PFSK-1 (cell line): ENCODE measurements at regions not wholly inside any gene's neighbourhood (a gene's known extent, or its start where the extent isn't known, plus 50 kb on each side); places are given as distances from the start of the nearest gene placed in this dataset.

ENCODE experiments used
- FOXP2 ChIP-seq: optimal IDR thresholded peaks from 2 replicates; pipeline ENCODE3; 2011; ENCODE audit warnings: borderline replicate concordance, control low read depth, inconsistent platforms; ENCODE audit not compliant: insufficient read depth; ENCODE audit errors: extremely low read length, extremely low read depth
- POLR2AphosphoS5 ChIP-seq: IDR thresholded peaks from 2 replicates; pipeline ENCODE4 v1.6.1; 2012; ENCODE audit warnings: low read depth, mild to moderate bottlenecking, control low read depth, low read length, moderate library complexity
- SIN3A ChIP-seq: IDR thresholded peaks from 2 replicates; pipeline ENCODE4 v1.6.1; 2012; ENCODE audit warnings: mild to moderate bottlenecking, low read length, moderate library complexity, borderline replicate concordance; ENCODE audit not compliant: insufficient read depth
- TAF1 ChIP-seq: IDR thresholded peaks from 2 replicates; pipeline ENCODE4 v1.6.1; 2012; ENCODE audit warnings: low read length, control low read depth, borderline replicate concordance; ENCODE audit not compliant: insufficient read depth
- TF ChIP-seq, protein P1 (sequence below), 2 experiments: IDR thresholded peaks; 2 replicates each; pipeline versions ENCODE4 v1.6.1 to v1.8.0; 2011 to 2012; ENCODE audit warnings: low read depth in 2 of 2, low read length in 2 of 2, control low read depth in 1 of 2, inconsistent platforms in 1 of 2, mild to moderate bottlenecking in 1 of 2, moderate library complexity in 1 of 2; ENCODE audit not compliant: insufficient read depth in 1 of 2

DNA sequence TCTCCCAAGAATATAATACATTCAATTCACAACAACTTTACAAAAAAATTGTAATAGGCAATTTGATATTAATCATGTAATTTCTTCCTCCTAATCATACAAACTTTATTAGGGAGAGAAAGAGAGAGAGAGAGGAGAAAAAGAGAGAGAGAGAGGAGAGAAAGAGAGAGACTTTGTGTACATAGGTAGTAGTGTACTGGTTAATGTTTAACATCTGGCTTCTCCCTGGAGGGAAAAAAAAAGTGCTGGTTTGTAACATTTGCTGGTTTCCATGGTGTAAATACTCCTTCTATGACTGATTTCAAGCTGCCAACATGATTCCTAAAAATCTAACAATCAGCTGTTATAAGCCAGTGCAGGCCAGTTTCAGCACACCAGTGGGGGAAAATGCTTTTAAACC lies 98.0 kb upstream of the ARHGEF26 start:
- TF ChIP-seq POLR2AphosphoS5 (no peak), TAF1 (no peak), FOXP2 (no peak)

DNA sequence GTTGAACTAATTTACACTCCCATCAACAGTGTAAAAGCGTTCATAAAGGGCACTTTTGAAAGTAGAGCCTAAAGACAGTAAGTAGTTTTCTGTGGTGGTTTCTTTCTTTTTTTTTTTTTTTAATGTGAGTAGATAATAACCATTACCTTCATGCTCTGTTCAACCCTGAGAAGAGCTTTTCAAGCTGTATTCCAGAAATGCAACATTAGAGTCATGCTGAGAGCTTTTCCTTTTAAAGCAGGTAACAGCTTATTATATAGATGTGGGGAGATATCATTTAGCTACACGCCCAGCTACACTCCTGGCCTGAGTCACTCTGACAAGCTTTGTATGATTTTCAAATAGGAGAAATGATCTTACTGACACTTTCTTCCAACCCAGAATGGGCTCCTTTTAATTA lies 96.2 kb upstream of the ARHGEF26 start:
- TF ChIP-seq, protein P1, sequence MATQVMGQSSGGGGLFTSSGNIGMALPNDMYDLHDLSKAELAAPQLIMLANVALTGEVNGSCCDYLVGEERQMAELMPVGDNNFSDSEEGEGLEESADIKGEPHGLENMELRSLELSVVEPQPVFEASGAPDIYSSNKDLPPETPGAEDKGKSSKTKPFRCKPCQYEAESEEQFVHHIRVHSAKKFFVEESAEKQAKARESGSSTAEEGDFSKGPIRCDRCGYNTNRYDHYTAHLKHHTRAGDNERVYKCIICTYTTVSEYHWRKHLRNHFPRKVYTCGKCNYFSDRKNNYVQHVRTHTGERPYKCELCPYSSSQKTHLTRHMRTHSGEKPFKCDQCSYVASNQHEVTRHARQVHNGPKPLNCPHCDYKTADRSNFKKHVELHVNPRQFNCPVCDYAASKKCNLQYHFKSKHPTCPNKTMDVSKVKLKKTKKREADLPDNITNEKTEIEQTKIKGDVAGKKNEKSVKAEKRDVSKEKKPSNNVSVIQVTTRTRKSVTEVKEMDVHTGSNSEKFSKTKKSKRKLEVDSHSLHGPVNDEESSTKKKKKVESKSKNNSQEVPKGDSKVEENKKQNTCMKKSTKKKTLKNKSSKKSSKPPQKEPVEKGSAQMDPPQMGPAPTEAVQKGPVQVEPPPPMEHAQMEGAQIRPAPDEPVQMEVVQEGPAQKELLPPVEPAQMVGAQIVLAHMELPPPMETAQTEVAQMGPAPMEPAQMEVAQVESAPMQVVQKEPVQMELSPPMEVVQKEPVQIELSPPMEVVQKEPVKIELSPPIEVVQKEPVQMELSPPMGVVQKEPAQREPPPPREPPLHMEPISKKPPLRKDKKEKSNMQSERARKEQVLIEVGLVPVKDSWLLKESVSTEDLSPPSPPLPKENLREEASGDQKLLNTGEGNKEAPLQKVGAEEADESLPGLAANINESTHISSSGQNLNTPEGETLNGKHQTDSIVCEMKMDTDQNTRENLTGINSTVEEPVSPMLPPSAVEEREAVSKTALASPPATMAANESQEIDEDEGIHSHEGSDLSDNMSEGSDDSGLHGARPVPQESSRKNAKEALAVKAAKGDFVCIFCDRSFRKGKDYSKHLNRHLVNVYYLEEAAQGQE (IDR thresholded peaks at IDR 0.05; ENCODE audit: insufficient read depth in 1 of 2, low read depth in 2 of 2, low read length in 2 of 2), result no peak
- TF ChIP-seq FOXP2, result no peak

DNA sequence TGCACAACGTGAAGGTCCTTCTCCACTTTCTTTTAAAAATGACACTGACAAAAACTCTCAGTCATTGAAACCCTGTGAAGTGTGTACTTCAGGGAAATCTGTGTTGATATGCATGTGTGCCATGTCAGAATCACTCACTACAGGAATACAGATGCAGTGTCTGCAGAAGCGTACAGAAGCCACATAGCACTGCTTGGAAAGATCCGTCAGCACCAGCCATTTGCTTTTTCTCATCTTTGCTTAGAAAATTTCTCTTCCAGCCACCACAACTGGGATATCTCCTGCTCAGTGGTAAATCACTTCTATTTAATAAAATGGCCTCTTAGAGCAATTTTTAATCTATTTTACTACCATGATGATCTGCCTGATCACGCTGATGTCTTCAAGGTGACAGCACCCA lies 91.3 kb upstream of the ARHGEF26 start:
- TF ChIP-seq TAF1, result no peak
- TF ChIP-seq, protein P1 (IDR thresholded peaks at IDR 0.05; ENCODE audit: insufficient read depth in 1 of 2, low read depth in 2 of 2, low read length in 2 of 2), result no peak
- no peak for TF ChIP-seq SIN3A
- TF ChIP-seq POLR2AphosphoS5, result no peak
- no peak for TF ChIP-seq FOXP2

DNA sequence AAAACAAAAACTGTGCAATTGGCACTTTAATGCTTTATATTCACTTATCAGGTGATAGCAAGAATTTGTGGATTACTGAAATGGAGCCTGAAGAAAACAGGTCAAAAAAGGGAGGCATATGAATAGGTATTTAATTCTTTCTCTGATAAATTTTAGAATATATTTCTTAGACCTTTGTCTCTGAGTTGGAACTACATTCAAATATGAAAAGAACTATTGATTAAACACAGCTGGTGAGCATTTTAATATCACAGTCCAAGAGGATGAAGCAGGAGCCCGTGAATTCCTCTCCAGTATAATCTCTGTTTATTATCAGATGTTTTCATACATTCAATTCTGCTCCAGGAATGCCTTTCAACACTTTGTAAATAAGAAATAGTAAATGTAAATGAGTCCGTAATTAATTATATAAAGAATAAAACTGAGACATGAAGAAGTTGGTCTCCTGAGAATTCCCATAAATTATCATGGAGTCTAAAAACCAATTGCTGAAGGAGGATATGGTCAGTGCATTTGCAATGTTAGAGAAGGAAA lies 86.3 kb upstream of the ARHGEF26 start:
- TF ChIP-seq SIN3A (no peak), TAF1 (no peak), FOXP2 (no peak)
- TF ChIP-seq, protein P1 (IDR thresholded peaks at IDR 0.05; ENCODE audit: insufficient read depth in 1 of 2, low read depth in 2 of 2, low read length in 2 of 2), result no peak

DNA sequence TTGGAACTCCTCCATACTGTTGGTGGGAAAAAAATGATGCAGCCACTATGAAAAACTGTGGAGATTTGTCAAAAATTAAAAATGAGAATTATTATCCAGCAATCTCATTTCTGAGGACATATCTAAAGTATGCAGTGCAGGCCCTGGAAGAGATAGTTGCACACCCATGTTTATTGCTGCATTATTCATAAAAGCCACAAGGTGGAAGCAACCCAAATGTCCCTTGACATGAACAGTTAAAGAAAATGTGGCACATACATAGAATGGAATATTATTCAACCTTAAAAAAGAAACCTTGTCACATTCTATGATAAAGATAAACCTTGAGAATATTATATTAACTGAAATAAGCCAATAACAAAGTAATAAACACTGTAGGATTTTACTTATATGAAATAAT lies 80.9 kb upstream of the ARHGEF26 start:
- TF ChIP-seq TAF1 (no peak), SIN3A (no peak), POLR2AphosphoS5 (no peak), FOXP2 (no peak)
- TF ChIP-seq, protein P1 (IDR thresholded peaks at IDR 0.05; ENCODE audit: insufficient read depth in 1 of 2, low read depth in 2 of 2, low read length in 2 of 2), result no peak

DNA sequence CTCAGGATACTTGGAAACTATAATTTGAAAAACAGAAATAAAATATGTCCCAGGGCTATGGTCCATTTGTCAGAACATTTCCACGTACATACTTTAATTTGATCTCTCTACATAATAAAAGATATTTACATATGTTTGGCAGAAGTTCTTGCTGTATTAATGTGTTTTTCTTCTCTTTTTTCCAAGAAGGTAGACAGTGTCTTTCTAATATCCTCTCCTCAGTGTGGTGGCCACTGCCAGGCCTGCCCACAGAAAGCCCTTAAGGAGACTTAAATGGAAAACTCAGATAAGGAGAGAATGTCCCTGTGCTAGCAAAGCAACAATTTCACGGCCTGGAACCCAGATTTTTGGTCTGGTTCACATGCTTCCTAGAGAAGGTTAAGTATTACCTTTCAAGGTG lies 76.5 kb upstream of the ARHGEF26 start:
- TF ChIP-seq TAF1, result no peak
- no peak for TF ChIP-seq SIN3A
